ENCODE measurements at regions not wholly inside any gene's neighbourhood (a gene's known extent, or its start where the extent isn't known, plus 50 kb on each side); places are given as distances from the start of the nearest gene placed in this dataset.

- H3K79me2 ChIP-seq (ENCODE audit: insufficient read depth, low read length): no peaks in the 10 kb centered on the region
- H3K9me3 ChIP-seq (ENCODE audit: low read depth, low read length): no peaks in the 10 kb centered on the region
- no peak overlapping the region for H3K4me2 ChIP-seq (ENCODE audit: insufficient read depth, low read length)
- H4K20me1 ChIP-seq (ENCODE audit: insufficient read depth, low read length): no peaks in the 10 kb centered on the region
- no peaks in the 10 kb centered on the region for H3K36me3 ChIP-seq (ENCODE audit: insufficient read depth, low read length)
- no peak for DNase-seq (ENCODE audit: insufficient read length, low spot score, missing footprints)
- TF ChIP-seq, protein P1, sequence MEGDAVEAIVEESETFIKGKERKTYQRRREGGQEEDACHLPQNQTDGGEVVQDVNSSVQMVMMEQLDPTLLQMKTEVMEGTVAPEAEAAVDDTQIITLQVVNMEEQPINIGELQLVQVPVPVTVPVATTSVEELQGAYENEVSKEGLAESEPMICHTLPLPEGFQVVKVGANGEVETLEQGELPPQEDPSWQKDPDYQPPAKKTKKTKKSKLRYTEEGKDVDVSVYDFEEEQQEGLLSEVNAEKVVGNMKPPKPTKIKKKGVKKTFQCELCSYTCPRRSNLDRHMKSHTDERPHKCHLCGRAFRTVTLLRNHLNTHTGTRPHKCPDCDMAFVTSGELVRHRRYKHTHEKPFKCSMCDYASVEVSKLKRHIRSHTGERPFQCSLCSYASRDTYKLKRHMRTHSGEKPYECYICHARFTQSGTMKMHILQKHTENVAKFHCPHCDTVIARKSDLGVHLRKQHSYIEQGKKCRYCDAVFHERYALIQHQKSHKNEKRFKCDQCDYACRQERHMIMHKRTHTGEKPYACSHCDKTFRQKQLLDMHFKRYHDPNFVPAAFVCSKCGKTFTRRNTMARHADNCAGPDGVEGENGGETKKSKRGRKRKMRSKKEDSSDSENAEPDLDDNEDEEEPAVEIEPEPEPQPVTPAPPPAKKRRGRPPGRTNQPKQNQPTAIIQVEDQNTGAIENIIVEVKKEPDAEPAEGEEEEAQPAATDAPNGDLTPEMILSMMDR (IDR thresholded peaks at IDR 0.05; ENCODE audit: extremely low read depth, low read depth, low read length): no peak
- H3K27ac ChIP-seq (ENCODE audit: low read depth, low read length): no peak overlapping the region
- H2AFZ ChIP-seq (ENCODE audit: low read length): no peak overlapping the region
- no peaks in the 10 kb centered on the region for H3K4me1 ChIP-seq (ENCODE audit: insufficient read depth, low read length)
- H3K4me3 ChIP-seq (ENCODE audit: insufficient read depth, low read length): no peak overlapping the region
- H3K27me3 ChIP-seq (ENCODE audit: insufficient read depth, low read length): no peaks in the 10 kb centered on the region
Observed at GRCh38 chr4:149056615-149057014, 614.4 kb upstream of the NR3C2 start.

DNA sequence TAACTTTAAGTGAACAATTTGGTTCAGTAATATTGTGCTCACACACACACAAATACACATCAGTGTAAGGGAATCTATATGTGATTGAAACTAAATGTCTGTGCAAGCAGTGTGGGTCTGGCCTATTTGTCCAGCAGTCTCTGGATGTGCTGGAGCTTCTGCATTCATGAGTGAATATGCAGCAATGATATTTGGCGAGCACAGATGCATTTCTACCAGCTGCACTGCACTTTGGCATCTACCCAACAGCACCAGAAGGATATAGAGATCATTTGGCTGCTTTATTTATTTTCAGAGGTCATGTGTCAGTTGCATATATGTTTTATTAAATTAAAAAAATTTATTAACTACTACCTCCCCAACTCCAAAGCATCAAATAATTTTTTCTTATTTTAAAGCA lies 613.4 kb upstream of the NR3C2 start:
- Histone ChIP-seq H3K9me3 (ENCODE audit: low read depth, low read length) (no peaks in the 10 kb centered on the region), H4K20me1 (ENCODE audit: insufficient read depth, low read length) (no peaks in the 10 kb centered on the region), H3K4me1 (ENCODE audit: insufficient read depth, low read length) (no peaks in the 10 kb centered on the region), H3K4me2 (ENCODE audit: insufficient read depth, low read length) (no peak overlapping the region), H2AFZ (ENCODE audit: low read length) (no peak overlapping the region), H3K79me2 (ENCODE audit: insufficient read depth, low read length) (no peaks in the 10 kb centered on the region), H3K27ac (ENCODE audit: low read depth, low read length) (no peak overlapping the region), H3K4me3 (ENCODE audit: insufficient read depth, low read length) (no peak overlapping the region), H3K36me3 (ENCODE audit: insufficient read depth, low read length) (no peaks in the 10 kb centered on the region), H3K27me3 (ENCODE audit: insufficient read depth, low read length) (no peaks in the 10 kb centered on the region)
- no peak for DNase-seq (ENCODE audit: insufficient read length, low spot score, missing footprints)
- TF ChIP-seq, protein P1 (IDR thresholded peaks at IDR 0.05; ENCODE audit: extremely low read depth, low read depth, low read length): no peak

GRCh38 chr4:149050840-149051239 lies 608.6 kb upstream of the NR3C2 start:
- no peak overlapping the region for H3K4me2 ChIP-seq (ENCODE audit: insufficient read depth, low read length)
- no peak overlapping the region for H3K27ac ChIP-seq (ENCODE audit: low read depth, low read length)
- no peaks in the 10 kb centered on the region for H3K27me3 ChIP-seq (ENCODE audit: insufficient read depth, low read length)
- no peak overlapping the region for H3K4me3 ChIP-seq (ENCODE audit: insufficient read depth, low read length)
- no peaks in the 10 kb centered on the region for H3K4me1 ChIP-seq (ENCODE audit: insufficient read depth, low read length)
- TF ChIP-seq, protein P1 (IDR thresholded peaks at IDR 0.05; ENCODE audit: extremely low read depth, low read depth, low read length): no peak
- no peaks in the 10 kb centered on the region for H4K20me1 ChIP-seq (ENCODE audit: insufficient read depth, low read length)
- no peaks in the 10 kb centered on the region for H3K9me3 ChIP-seq (ENCODE audit: low read depth, low read length)
- H3K79me2 ChIP-seq (ENCODE audit: insufficient read depth, low read length): no peaks in the 10 kb centered on the region
- H2AFZ ChIP-seq (ENCODE audit: low read length): no peak overlapping the region
- DNase-seq (ENCODE audit: insufficient read length, low spot score, missing footprints): no peak
- no peaks in the 10 kb centered on the region for H3K36me3 ChIP-seq (ENCODE audit: insufficient read depth, low read length)

DNA sequence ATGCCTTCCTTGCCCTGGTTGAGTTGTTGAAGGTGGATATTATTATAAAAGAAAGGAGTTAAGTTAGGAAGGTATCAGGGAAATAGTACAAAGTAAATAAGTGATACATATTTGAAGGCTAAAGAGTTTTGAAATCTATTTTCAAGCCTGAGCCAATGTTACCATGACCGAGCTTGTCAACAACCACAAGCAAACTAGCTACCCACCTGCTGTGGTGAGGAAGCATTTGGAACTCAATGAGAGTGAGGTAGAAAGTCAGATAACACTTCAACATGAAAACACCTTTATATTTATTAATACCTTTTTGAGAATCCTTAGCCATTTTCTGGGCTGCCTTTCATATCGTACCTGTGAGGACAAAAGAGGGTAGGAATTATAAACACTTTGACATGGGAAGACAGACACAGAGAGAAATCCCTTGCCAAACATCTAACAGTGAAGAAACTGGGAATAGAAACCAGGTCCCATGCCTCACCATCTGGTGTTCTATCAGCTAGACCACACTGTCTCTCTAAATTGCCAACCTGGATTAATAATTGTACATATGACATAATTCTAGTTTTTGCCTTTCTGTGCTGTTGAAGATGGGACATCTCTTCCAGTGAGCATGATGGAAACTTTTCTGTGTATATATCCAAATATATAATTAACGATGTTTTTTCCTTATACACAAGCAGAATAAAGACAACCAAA lies 606.4 kb upstream of the NR3C2 start:
- no peak overlapping the region for H3K27ac ChIP-seq (ENCODE audit: low read depth, low read length)
- no peak overlapping the region for H3K4me2 ChIP-seq (ENCODE audit: insufficient read depth, low read length)
- H3K79me2 ChIP-seq (ENCODE audit: insufficient read depth, low read length): no peaks in the 10 kb centered on the region
- no peaks in the 10 kb centered on the region for H3K9me3 ChIP-seq (ENCODE audit: low read depth, low read length)
- no peak overlapping the region for H3K4me3 ChIP-seq (ENCODE audit: insufficient read depth, low read length)
- H3K27me3 ChIP-seq (ENCODE audit: insufficient read depth, low read length): no peaks in the 10 kb centered on the region
- H2AFZ ChIP-seq (ENCODE audit: low read length): no peak overlapping the region
- no peaks in the 10 kb centered on the region for H4K20me1 ChIP-seq (ENCODE audit: insufficient read depth, low read length)
- DNase-seq (ENCODE audit: insufficient read length, low spot score, missing footprints): no peak
- no peaks in the 10 kb centered on the region for H3K36me3 ChIP-seq (ENCODE audit: insufficient read depth, low read length)
- H3K4me1 ChIP-seq (ENCODE audit: insufficient read depth, low read length): no peaks in the 10 kb centered on the region
- TF ChIP-seq, protein P1 (IDR thresholded peaks at IDR 0.05; ENCODE audit: extremely low read depth, low read depth, low read length): no peak
